ENCODE measurements at regions not wholly inside any gene's neighbourhood (a gene's known extent, or its start where the extent isn't known, plus 50 kb on each side); places are given as distances from the start of the nearest gene placed in this dataset.

DNA sequence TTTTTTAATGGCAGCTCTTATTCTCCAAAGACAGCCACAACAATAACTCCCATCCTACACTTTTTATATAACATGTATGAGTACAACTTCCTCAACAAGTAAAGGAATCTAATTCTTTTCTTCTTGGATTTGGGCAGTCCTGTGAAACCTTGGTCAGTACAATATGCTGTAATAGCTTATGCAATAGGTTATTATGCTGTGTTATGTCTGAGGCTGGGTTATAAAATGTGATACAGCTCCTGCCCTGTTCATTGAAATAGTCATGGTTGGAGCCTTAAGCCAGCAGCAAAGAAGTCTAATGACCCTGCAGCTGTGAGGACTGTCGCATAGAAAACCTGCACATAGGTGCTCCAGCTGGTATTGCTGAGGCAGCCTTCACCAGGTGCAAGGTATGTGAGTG lies 215.8 kb upstream of the RASGEF1B start:
- Histone ChIP-seq H3K27ac (no peak overlapping the region), H3K4me1 (replicated peaks in 1 of 2) (no peaks in the 10 kb centered on the region), H3K36me3 (replicated peaks in 1 of 2) (no peaks in the 10 kb centered on the region), H3K9me3 (replicated peaks in 1 of 3) (no peaks in the 10 kb centered on the region), H3K27me3 (no peaks in the 10 kb centered on the region), H3K4me3 (no peak overlapping the region)
- 70 to 90% (median 89%) methylated on average over 1 of the region's 1 CpG for whole genome bisulfite sequencing, 4 donors
- DNase-seq = no peak
- TF ChIP-seq POLR2A (IDR thresholded peaks at IDR 0.05) = no peak
- TF ChIP-seq, protein P1, sequence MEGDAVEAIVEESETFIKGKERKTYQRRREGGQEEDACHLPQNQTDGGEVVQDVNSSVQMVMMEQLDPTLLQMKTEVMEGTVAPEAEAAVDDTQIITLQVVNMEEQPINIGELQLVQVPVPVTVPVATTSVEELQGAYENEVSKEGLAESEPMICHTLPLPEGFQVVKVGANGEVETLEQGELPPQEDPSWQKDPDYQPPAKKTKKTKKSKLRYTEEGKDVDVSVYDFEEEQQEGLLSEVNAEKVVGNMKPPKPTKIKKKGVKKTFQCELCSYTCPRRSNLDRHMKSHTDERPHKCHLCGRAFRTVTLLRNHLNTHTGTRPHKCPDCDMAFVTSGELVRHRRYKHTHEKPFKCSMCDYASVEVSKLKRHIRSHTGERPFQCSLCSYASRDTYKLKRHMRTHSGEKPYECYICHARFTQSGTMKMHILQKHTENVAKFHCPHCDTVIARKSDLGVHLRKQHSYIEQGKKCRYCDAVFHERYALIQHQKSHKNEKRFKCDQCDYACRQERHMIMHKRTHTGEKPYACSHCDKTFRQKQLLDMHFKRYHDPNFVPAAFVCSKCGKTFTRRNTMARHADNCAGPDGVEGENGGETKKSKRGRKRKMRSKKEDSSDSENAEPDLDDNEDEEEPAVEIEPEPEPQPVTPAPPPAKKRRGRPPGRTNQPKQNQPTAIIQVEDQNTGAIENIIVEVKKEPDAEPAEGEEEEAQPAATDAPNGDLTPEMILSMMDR (IDR thresholded peaks at IDR 0.05) = no peak
- intact Hi-C loops (cut with DNase I) = no loop called here

DNA sequence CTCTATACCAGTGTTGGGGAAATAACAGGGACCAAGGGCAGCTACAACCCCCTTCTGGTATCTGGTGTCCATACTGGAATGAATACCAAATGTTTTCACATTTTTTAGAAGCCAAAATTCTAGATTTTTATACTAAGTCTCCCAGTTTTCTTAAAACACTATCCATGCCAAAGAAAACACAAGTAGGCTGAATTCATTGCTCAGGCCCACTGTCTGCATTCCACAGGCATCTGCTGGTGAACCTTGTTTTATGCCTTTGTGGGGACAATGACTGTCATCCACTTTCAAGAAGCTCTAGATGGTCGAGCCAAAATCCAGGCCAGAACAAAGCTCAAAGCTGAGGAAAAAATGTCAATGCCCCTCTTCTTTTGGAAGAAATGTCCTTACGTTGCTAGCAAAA lies 213.4 kb upstream of the RASGEF1B start:
- intact Hi-C loops (cut with DNase I) = no loop called here
- TF ChIP-seq, protein P1 (IDR thresholded peaks at IDR 0.05) = no peak
- TF ChIP-seq POLR2A (IDR thresholded peaks at IDR 0.05) = no peak
- 52 to 72% (median 58%) methylated on average over 2 of the region's 2 CpGs for WGBS, 4 donors

DNA sequence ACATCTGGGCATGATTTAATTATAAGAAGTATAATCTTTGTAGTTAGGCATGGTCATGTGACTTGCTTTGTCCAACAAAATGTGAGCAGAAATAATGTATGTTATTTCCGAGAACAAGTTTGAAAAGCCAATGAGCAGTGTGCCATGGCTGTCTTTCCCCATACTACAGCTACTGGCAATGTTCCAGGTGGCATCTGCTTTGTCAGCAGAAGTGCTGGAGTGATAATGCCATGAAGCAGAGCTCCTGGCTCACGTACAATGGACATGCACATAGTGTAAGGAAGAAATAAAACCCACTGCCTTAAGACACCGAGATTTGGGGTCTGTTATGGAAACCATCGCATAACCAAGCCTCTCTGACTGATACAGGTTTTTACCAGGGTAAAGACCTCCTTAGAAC lies 212.6 kb upstream of the RASGEF1B start:
- TF ChIP-seq, protein P1 (IDR thresholded peaks at IDR 0.05) = no peak
- TF ChIP-seq POLR2A (IDR thresholded peaks at IDR 0.05) = no peak
- 75 to 83% (median 82%) methylated on average over 3 to 4 of the region's 4 CpGs for WGBS, 4 donors
- intact Hi-C loops (cut with DNase I) = no loop called here

More for the DNA sequence above, 213.4 kb upstream of the RASGEF1B start:
- DNase-seq = no peak
- Histone ChIP-seq H3K36me3 (replicated peaks in 1 of 2) (no peaks in the 10 kb centered on the region), H3K9me3 (replicated peaks in 1 of 3) (no peaks in the 10 kb centered on the region), H3K27me3 (no peaks in the 10 kb centered on the region), H3K27ac (no peak overlapping the region), H3K4me3 (no peak overlapping the region), H3K4me1 (replicated peaks in 1 of 2) (no peaks in the 10 kb centered on the region)

DNA sequence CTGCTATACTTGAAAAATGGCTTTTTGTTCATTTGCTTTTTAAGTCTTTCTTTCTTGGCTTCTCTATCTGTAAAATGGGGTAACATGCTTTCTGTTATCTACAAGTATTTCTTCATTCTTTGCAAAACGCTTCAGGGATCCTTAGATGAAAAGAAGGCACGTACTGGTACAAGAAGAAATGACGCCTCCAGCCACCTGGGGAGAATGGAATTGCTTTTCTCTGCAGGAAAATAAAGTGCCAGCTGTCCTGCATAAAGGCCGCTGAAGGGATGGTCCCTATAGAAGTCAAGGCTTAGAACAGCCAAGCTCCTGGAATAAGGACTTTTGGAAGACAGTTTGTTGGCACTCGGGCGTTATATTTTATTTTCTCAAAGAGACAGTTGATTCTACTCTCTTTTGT lies 210.8 kb upstream of the RASGEF1B start:
- Histone ChIP-seq H3K4me1 (replicated peaks in 1 of 2) (no peaks in the 10 kb centered on the region), H3K36me3 (replicated peaks in 1 of 2) (no peaks in the 10 kb centered on the region), H3K4me3 (no peak overlapping the region), H3K9me3 (replicated peaks in 1 of 3) (no peaks in the 10 kb centered on the region), H3K27me3 (no peaks in the 10 kb centered on the region), H3K27ac (no peak overlapping the region)
- TF ChIP-seq POLR2A (IDR thresholded peaks at IDR 0.05) = no peak
- TF ChIP-seq, protein P1 (IDR thresholded peaks at IDR 0.05) = no peak
- intact Hi-C loops (cut with DNase I) = no loop called here
- DNase-seq = no peak
- 69 to 79% (median 75%) methylated on average over 6 of the region's 6 CpGs for WGBS, 4 donors

More for the DNA sequence above, 212.6 kb upstream of the RASGEF1B start:
- DNase-seq = peak in 1 of 7 donors; percentile 4
- Histone ChIP-seq H3K4me1 (replicated peaks in 1 of 2) (no peaks in the 10 kb centered on the region), H3K9me3 (replicated peaks in 1 of 3) (no peaks in the 10 kb centered on the region), H3K4me3 (no peak overlapping the region), H3K27ac (no peak overlapping the region), H3K36me3 (replicated peaks in 1 of 2) (no peaks in the 10 kb centered on the region), H3K27me3 (no peaks in the 10 kb centered on the region)
